HFFc6 (cell line): ENCODE measurements at regions not wholly inside any gene's neighbourhood (a gene's known extent, or its start where the extent isn't known, plus 50 kb on each side); places are given as distances from the start of the nearest gene placed in this dataset.

Source experiments
- DNase-seq: peaks from one replicate; pipeline ENCODE4 v3.0.0-alpha.2; 2018
- H3K27ac Mint-ChIP-seq: 2 replicates; pipeline ENCODE4 v1.8.0; 2020; ENCODE audit warnings: mild to moderate bottlenecking, mixed read lengths
- H3K27me3 Mint-ChIP-seq: 2 replicates; pipeline ENCODE4 v1.8.0; 2021; ENCODE audit warnings: mild to moderate bottlenecking, moderate library complexity, mixed read lengths; ENCODE audit not compliant: insufficient read depth
- H3K36me3 Mint-ChIP-seq: 2 replicates; pipeline ENCODE4 v1.8.0; 2021; ENCODE audit warnings: low read depth, mixed read lengths
- H3K4me1 Mint-ChIP-seq: 2 replicates; pipeline ENCODE4 v1.8.0; 2020; ENCODE audit warnings: low read depth, mixed read lengths
- H3K4me3 Mint-ChIP-seq: 2 replicates; pipeline ENCODE4 v1.8.0; 2020; ENCODE audit warnings: mild to moderate bottlenecking, moderate library complexity, mixed read lengths
- H3K9me3 Mint-ChIP-seq: 2 replicates; pipeline ENCODE4 v1.8.0; 2020; ENCODE audit warnings: mild to moderate bottlenecking, mixed read lengths
- CTCF ChIP-seq: fragments of 200-600 bp; sonication (generic); IDR thresholded peaks from 2 replicates; pipeline ENCODE4 v1.5.0; 2021; ENCODE audit warnings: antibody characterized with exemption, mild to moderate bottlenecking

GRCh38 chr21:14903172-14903865 lies 161.5 kb downstream of the NRIP1 start:
- Mint-ChIP-seq H3K4me3 (no peak overlapping the region), H3K36me3 (no peaks in the 10 kb centered on the region), H3K27ac (no peak overlapping the region), H3K9me3 (no peaks in the 10 kb centered on the region), H3K4me1 (peaks cover 29% of the 10 kb centered on the region), H3K27me3 (no peaks in the 10 kb centered on the region; the same call in 1 of the 2 replicates)
- TF ChIP-seq CTCF, result no peak
- no peak for DNase-seq

GRCh38 chr21:14901482-14901958 lies 163.3 kb downstream of the NRIP1 start:
- no peaks in the 10 kb centered on the region; the same call in 1 of the 2 replicates for H3K27me3 Mint-ChIP-seq
- no peaks in the 10 kb centered on the region for H3K9me3 Mint-ChIP-seq
- no peak for TF ChIP-seq CTCF
- peaks cover 29% of the 10 kb centered on the region for H3K4me1 Mint-ChIP-seq
- DNase-seq, result peak; percentile 33
- no peaks in the 10 kb centered on the region for H3K36me3 Mint-ChIP-seq
- no peak overlapping the region for H3K4me3 Mint-ChIP-seq
- H3K27ac Mint-ChIP-seq, result peak overlapping the region; percentile 91

GRCh38 chr21:14900611-14901010 lies 164.2 kb downstream of the NRIP1 start:
- Mint-ChIP-seq H3K9me3 (no peaks in the 10 kb centered on the region), H3K4me1 (peaks cover 29% of the 10 kb centered on the region), H3K36me3 (no peaks in the 10 kb centered on the region), H3K27ac (peak overlapping the region; percentile 91), H3K4me3 (peak overlapping the region; percentile 71), H3K27me3 (no peaks in the 10 kb centered on the region; the same call in 1 of the 2 replicates)
- TF ChIP-seq CTCF, result no peak
- DNase-seq, result peak; percentile 34

- peak; percentile 59 for DNase-seq
- Mint-ChIP-seq H3K27me3 (no peaks in the 10 kb centered on the region), H3K4me3 (peak overlapping the region; percentile 71), H3K4me1 (peaks cover 29% of the 10 kb centered on the region), H3K9me3 (no peaks in the 10 kb centered on the region), H3K36me3 (no peaks in the 10 kb centered on the region), H3K27ac (peak overlapping the region; percentile 91)
- TF ChIP-seq CTCF, result no peak
Measured at GRCh38 chr21:14900058-14900457, 164.7 kb downstream of the NRIP1 start.

GRCh38 chr21:14895792-14896191 lies 169.0 kb downstream of the NRIP1 start:
- Mint-ChIP-seq H3K4me1 (peaks cover 16% of the 10 kb centered on the region), H3K27ac (no peak overlapping the region), H3K36me3 (no peaks in the 10 kb centered on the region), H3K27me3 (no peaks in the 10 kb centered on the region), H3K4me3 (no peak overlapping the region), H3K9me3 (no peaks in the 10 kb centered on the region)
- DNase-seq, result no peak
- TF ChIP-seq CTCF, result no peak
